ENCODE measurements at regions not wholly inside any gene's neighbourhood (a gene's known extent, or its start where the extent isn't known, plus 50 kb on each side); places are given as distances from the start of the nearest gene placed in this dataset.

DNA sequence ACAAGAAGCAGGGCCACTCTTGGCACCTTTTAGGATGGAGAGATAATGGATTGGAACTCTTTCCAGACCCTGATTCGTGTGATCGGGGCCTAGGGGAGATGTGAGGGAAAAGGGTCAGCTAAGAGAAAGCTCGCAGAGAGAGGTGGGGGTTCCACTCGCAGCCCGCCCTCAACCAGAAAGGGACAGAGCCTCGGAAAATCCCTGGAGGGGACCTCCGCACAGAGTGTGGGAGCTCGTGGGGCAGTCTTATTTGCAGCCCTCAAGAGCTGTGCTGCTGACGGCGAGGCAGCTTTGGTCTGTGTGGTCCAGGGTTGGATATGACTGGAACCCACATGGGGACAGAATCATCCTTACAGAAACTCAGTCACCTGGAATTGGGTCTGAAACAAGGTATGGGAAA lies 184.3 kb upstream of the PMEPA1 start:
- no peak overlapping the region for H2AK5ac ChIP-seq (ENCODE audit: low read depth, low read length)
- WGBS, 2 experiments (ENCODE audit: extremely low coverage in 1 of 2, insufficient coverage in 1 of 2, insufficient read length in 1 of 2, insufficient replicate concordance in 2 of 2, low coverage in 1 of 2, low lambda C conversion rate in 2 of 2, missing lambda C conversion rate in 1 of 2) = 97% methylated on average over 8 of the region's 10 CpGs; no CpG with 5 or more reads in 1 of the 2 experiments
- no peak overlapping the region for H3K56ac ChIP-seq (replicated peaks; ENCODE audit: insufficient read length, low read depth, low read length)
- no peak overlapping the region for H3K18ac ChIP-seq (ENCODE audit: extremely low read depth, low read length)
- no peaks in the 10 kb centered on the region for H3K9me3 ChIP-seq (ENCODE audit: insufficient read depth in 2 of 2, low read depth in 1 of 2, low read length in 1 of 2)
- H3K27ac ChIP-seq (ENCODE audit: low read depth, low read length) = no peak overlapping the region
- H3K23me2 ChIP-seq (ENCODE audit: low read depth, low read length) = no peaks in the 10 kb centered on the region
- H3K79me2 ChIP-seq (ENCODE audit: control insufficient read depth in 1 of 2, insufficient read depth in 2 of 2, low read length in 2 of 2) = no peaks in the 10 kb centered on the region
- CTCF ChIA-PET (ENCODE audit: partially characterized antibody) = interaction anchor here (1.0 kb wide), 1 partner anchor 54 kb away, joined by 4 read pairs; no protein-coding TSS in a partner anchor
- H2BK5ac ChIP-seq (ENCODE audit: low read depth, low read length) = no peak overlapping the region
- TF ChIP-seq SIN3A (conservative IDR thresholded peaks at IDR 0.05 in 1 of 2, IDR thresholded peaks at IDR 0.05 in 1 of 2; ENCODE audit: low read depth in 1 of 2, low read length in 2 of 2) (no peak), CHD2 (IDR thresholded peaks at IDR 0.05; ENCODE audit: low read length) (no peak), POLR2A (IDR thresholded peaks at IDR 0.05; ENCODE audit: control extremely low read depth in 1 of 2, low read depth in 2 of 2, low read length in 2 of 2) (no peak), MAX (IDR thresholded peaks at IDR 0.05) (no peak), TEAD4 (IDR thresholded peaks at IDR 0.05; ENCODE audit: low read depth, low read length) (no peak), POLR2AphosphoS5 (IDR thresholded peaks at IDR 0.05; ENCODE audit: low read depth, low read length) (no peak), TBP (IDR thresholded peaks at IDR 0.05; ENCODE audit: low read depth, low read length) (no peak), GTF2F1 (IDR thresholded peaks at IDR 0.05; ENCODE audit: borderline replicate concordance, low read depth, low read length) (no peak), RBBP5 (IDR thresholded peaks at IDR 0.05; ENCODE audit: borderline replicate concordance, low read depth, low read length) (no peak), ATF2 (IDR thresholded peaks at IDR 0.05; ENCODE audit: low read length) (no peak), BACH1 (IDR thresholded peaks at IDR 0.05; ENCODE audit: low read length) (no peak)
- no peaks in the 10 kb centered on the region for H3K36me3 ChIP-seq (ENCODE audit: control insufficient read depth in 2 of 4, insufficient read depth in 4 of 4, low read length in 3 of 4)
- no peak overlapping the region for H2BK120ac ChIP-seq (replicated peaks; ENCODE audit: low read depth, low read length)
- FAIRE-seq (no peak), DNase-seq (ENCODE audit: low read depth in 1 of 2, low spot score in 2 of 2) (no peak)
- peaks cover 0 to 2% of the 10 kb centered on the region in 2 experiments for H4K20me1 ChIP-seq (replicated peaks in 1 of 2; ENCODE audit: control insufficient read depth in 1 of 2, insufficient read depth in 2 of 2, low read length in 2 of 2)
- H2AFZ ChIP-seq (ENCODE audit: low read length) = no peak overlapping the region
- H2BK15ac ChIP-seq (ENCODE audit: low read length) = no peak overlapping the region
- H3K27me3 ChIP-seq (replicated peaks in 1 of 4; ENCODE audit: control insufficient read depth in 3 of 4, extremely low read depth in 1 of 4, insufficient read depth in 3 of 4, low read length in 3 of 4) = no peaks in the 10 kb centered on the region; a peak in 1 of 7 replicates
- H3K4me2 ChIP-seq (ENCODE audit: insufficient read depth in 1 of 2, low read depth in 2 of 2, low read length in 2 of 2) = no peak overlapping the region
- H2BK12ac ChIP-seq (ENCODE audit: low read depth, low read length) = no peak overlapping the region
- no peak overlapping the region for H3K14ac ChIP-seq (ENCODE audit: insufficient read length)
- H4K91ac ChIP-seq (replicated peaks; ENCODE audit: insufficient read length, low read length) = no peak overlapping the region
- no peak overlapping the region for H2BK20ac ChIP-seq (ENCODE audit: low read length)
- no peak overlapping the region for H3K4me3 ChIP-seq (ENCODE audit: extremely low read depth in 1 of 4, insufficient read depth in 2 of 4, low read depth in 3 of 4, low read length in 4 of 4)
- H3K23ac ChIP-seq (ENCODE audit: insufficient read length) = no peak overlapping the region
- H3K4ac ChIP-seq (replicated peaks; ENCODE audit: insufficient read length, low read depth, low read length) = no peak overlapping the region
- H3K4me1 ChIP-seq (replicated peaks in 1 of 4; ENCODE audit: control insufficient read depth in 3 of 4, insufficient read depth in 4 of 4, low read length in 3 of 4) = peaks cover 0 to 11% (median 3%) of the 10 kb centered on the region in 4 experiments; a peak in 4 of 7 replicates
- POLR2A ChIA-PET (ENCODE audit: partially characterized antibody) = interaction anchor here (0.9 kb wide), 1 partner anchor 12 kb away, joined by 3 read pairs; no protein-coding TSS in a partner anchor
- H3K79me1 ChIP-seq (ENCODE audit: low read depth, low read length) = no peaks in the 10 kb centered on the region
- H4K5ac ChIP-seq (ENCODE audit: insufficient read length, low read depth, low read length) = no peak overlapping the region
- no peak overlapping the region for H4K8ac ChIP-seq (ENCODE audit: extremely low read depth, insufficient read depth, low read length)
- H3K9ac ChIP-seq (replicated peaks in 1 of 4; ENCODE audit: extremely low read depth in 1 of 4, low read depth in 3 of 4, low read length in 3 of 4) = no peak overlapping the region

All from H1 (cell line).